ENCODE measurements at regions not wholly inside any gene's neighbourhood (a gene's known extent, or its start where the extent isn't known, plus 50 kb on each side); places are given as distances from the start of the nearest gene placed in this dataset.

DNA sequence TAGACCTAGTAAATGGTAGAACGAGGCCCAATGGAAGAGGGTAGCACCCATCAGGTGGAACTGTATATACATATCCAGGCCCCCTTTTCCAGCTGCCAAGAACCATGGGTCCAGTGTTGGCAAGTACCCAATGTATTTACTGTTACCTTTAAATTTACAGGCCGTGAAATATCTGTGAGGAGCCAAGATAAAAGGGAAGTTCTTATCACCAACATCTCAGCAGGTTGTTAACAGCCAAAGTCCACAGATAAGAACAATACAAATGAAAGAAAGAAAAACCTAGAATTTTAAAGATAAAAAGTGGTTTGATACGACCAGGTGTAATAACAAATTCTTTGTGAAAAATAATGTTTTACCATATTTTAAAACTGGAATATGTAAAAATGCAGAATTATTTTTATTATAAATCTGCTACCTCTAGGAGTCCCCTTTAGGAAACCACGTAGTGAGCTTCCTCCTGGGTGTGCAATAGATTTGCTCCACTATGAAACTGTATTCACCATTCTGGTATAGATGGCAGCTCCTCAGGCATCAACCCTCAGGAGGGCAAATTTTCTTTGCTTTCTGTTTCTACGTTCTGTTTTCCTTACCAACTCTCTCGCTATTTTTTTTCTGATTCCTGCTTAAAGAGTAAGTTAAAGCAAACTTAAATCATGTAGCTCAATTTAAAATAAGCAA lies 292.2 kb upstream of the SLC10A2 start:
- Mint-ChIP-seq H3K36me3 (ENCODE audit: low read depth) (no peaks in the 10 kb centered on the region), H3K27ac (peak overlapping the region; percentile 66; the same call in 1 of the 2 replicates), H3K4me3 (no peak overlapping the region), H3K4me1 (peaks cover 12% of the 10 kb centered on the region), H3K27me3 (ENCODE audit: insufficient read depth, low read depth, poor library complexity) (peaks cover 3% of the 10 kb centered on the region), H3K9me3 (no peaks in the 10 kb centered on the region)
- Histone ChIP-seq H3K79me2 (replicated peaks; ENCODE audit: insufficient read depth) (no peaks in the 10 kb centered on the region), H4K20me1 (replicated peaks; ENCODE audit: insufficient read depth) (no peaks in the 10 kb centered on the region), H3K27ac (ENCODE audit: low read depth) (no peak overlapping the region), H3F3A (replicated peaks; ENCODE audit: low read depth) (no peaks in the 10 kb centered on the region), H3K4me3 (no peak overlapping the region), H3K4me2 (peak overlapping the region; percentile 4; the same call in 1 of the 2 replicates), H3K9me2 (ENCODE audit: insufficient read depth) (peaks cover 9% of the 10 kb centered on the region; the same call in 1 of the 2 replicates), H3K36me3 (ENCODE audit: insufficient read depth) (no peaks in the 10 kb centered on the region), H3K27me3 (ENCODE audit: insufficient read depth) (no peaks in the 10 kb centered on the region), H2AFZ (no peak overlapping the region), H3K4me1 (ENCODE audit: insufficient read depth) (peaks cover 8% of the 10 kb centered on the region; the same call in 1 of the 2 replicates)
- no peak for DNase-seq (ENCODE audit: low spot score)
- no peak for TF ChIP-seq STAT1 (IDR thresholded peaks at IDR 0.05; ENCODE audit: unreplicated experiment)
- no peak for TF ChIP-seq ZNF114 (CRISPR knock-in tag; IDR thresholded peaks at IDR 0.05)
- TF ChIP-seq, protein P1, sequence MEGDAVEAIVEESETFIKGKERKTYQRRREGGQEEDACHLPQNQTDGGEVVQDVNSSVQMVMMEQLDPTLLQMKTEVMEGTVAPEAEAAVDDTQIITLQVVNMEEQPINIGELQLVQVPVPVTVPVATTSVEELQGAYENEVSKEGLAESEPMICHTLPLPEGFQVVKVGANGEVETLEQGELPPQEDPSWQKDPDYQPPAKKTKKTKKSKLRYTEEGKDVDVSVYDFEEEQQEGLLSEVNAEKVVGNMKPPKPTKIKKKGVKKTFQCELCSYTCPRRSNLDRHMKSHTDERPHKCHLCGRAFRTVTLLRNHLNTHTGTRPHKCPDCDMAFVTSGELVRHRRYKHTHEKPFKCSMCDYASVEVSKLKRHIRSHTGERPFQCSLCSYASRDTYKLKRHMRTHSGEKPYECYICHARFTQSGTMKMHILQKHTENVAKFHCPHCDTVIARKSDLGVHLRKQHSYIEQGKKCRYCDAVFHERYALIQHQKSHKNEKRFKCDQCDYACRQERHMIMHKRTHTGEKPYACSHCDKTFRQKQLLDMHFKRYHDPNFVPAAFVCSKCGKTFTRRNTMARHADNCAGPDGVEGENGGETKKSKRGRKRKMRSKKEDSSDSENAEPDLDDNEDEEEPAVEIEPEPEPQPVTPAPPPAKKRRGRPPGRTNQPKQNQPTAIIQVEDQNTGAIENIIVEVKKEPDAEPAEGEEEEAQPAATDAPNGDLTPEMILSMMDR (conservative IDR thresholded peaks at IDR 0.05; ENCODE audit: low read depth in 2 of 2), result no peak
- no peak for TF ChIP-seq ZNF462 (CRISPR knock-in tag; IDR thresholded peaks at IDR 0.05)
- TF ChIP-seq ZNF331 (CRISPR knock-in tag; IDR thresholded peaks at IDR 0.05; ENCODE audit: low read depth), result no peak
- TF ChIP-seq POLR2AphosphoS5 (IDR thresholded peaks at IDR 0.05; ENCODE audit: low read depth), result no peak
- ATAC-seq, result no peak

Measured in GM23338 (cell line).